ENCODE measurements at regions not wholly inside any gene's neighbourhood (a gene's known extent, or its start where the extent isn't known, plus 50 kb on each side); places are given as distances from the start of the nearest gene placed in this dataset.

- Histone ChIP-seq H3K27ac (no peak overlapping the region), H3K27me3 (no peaks in the 10 kb centered on the region), H3K36me3 (no peaks in the 10 kb centered on the region), H3K4me1 (peaks cover 0 to 16% (median 0%) of the 10 kb centered on the region in 12 donors), H3K9me3 (no peaks in the 10 kb centered on the region), H3K4me3 (no peak overlapping the region)
- TF ChIP-seq CTCF (IDR thresholded peaks at IDR 0.05), result no peak
- no peak for TF ChIP-seq POLR2A (IDR thresholded peaks at IDR 0.05)
- WGBS, 4 donors, result 94 to 98% (median 97%) methylated on average over 3 of the region's 3 CpGs
- intact Hi-C loops (cut with DNase I), result no loop called here
- ATAC-seq (no peak), DNase-seq (peak in 3 of 5 donors; percentile 6 to 46 (median 7))
Measured at GRCh38 chr9:129240581-129241211, 62.6 kb upstream of the IER5L start.

GRCh38 chr9:129239946-129240490 lies 62.0 kb upstream of the IER5L start:
- H3K36me3 ChIP-seq, result no peaks in the 10 kb centered on the region
- DNase-seq (peak in 3 of 5 donors; percentile 5 to 12 (median 7)), ATAC-seq (no peak)
- no peaks in the 10 kb centered on the region for H3K27me3 ChIP-seq
- 84 to 92% (median 87%) methylated on average over 10 of the region's 10 CpGs for WGBS, 4 donors
- H3K9me3 ChIP-seq, result no peaks in the 10 kb centered on the region
- TF ChIP-seq POLR2A (IDR thresholded peaks at IDR 0.05) (no peak), CTCF (IDR thresholded peaks at IDR 0.05) (no peak)
- H3K4me3 ChIP-seq, result no peak overlapping the region
- no peak overlapping the region for H3K27ac ChIP-seq
- H3K4me1 ChIP-seq, result peaks cover 0 to 16% (median 0%) of the 10 kb centered on the region in 12 donors
- intact Hi-C loops (cut with DNase I), result no loop called here

GRCh38 chr9:129237803-129238202 lies 59.7 kb upstream of the IER5L start:
- H3K27me3 ChIP-seq, result no peaks in the 10 kb centered on the region
- intact Hi-C loops (cut with DNase I), result no loop called here

More at GRCh38 chr9:129237803-129238202, 59.7 kb upstream of the IER5L start:
- DNase-seq (peak in 3 of 5 donors; percentile 5 to 28 (median 6)), ATAC-seq (no peak)
- Histone ChIP-seq H3K9me3 (peaks cover 0 to 11% (median 0%) of the 10 kb centered on the region in 12 donors), H3K36me3 (no peaks in the 10 kb centered on the region), H3K4me3 (no peak overlapping the region), H3K27ac (no peak overlapping the region), H3K4me1 (peaks cover 0 to 16% (median 0%) of the 10 kb centered on the region in 12 donors)
- 68 to 84% (median 72%) methylated on average over 2 of the region's 2 CpGs for WGBS, 4 donors
- no peak for TF ChIP-seq CTCF (IDR thresholded peaks at IDR 0.05)
- no peak for TF ChIP-seq POLR2A (IDR thresholded peaks at IDR 0.05)

Data from heart left ventricle (tissue), 16 donors.